Ectodermal cell (in vitro differentiated cells): ENCODE measurements at regions not wholly inside any gene's neighbourhood (a gene's known extent, or its start where the extent isn't known, plus 50 kb on each side); places are given as distances from the start of the nearest gene placed in this dataset.

Experiments
- H3K27ac ChIP-seq: 2 replicates; pipeline ENCODE4 v1.7.0; 2013; ENCODE audit warnings: mild to moderate bottlenecking, low read depth, low read length; ENCODE audit not compliant: insufficient read depth, poor library complexity, severe bottlenecking
- H3K27me3 ChIP-seq: 2 replicates; pipeline ENCODE4 v1.7.0; 2013; ENCODE audit warnings: mild to moderate bottlenecking, low read length; ENCODE audit not compliant: insufficient read depth, control insufficient read depth, poor library complexity, severe bottlenecking
- H3K36me3 ChIP-seq: one replicate; pipeline ENCODE4 v1.7.0; 2013; ENCODE audit warnings: low read length; ENCODE audit not compliant: control insufficient read depth, insufficient read depth
- H3K4me1 ChIP-seq: one replicate; pipeline ENCODE4 v1.7.0; 2013; ENCODE audit warnings: low read length; ENCODE audit not compliant: control insufficient read depth, insufficient read depth
- H3K4me3 ChIP-seq: 2 replicates; pipeline ENCODE4 v1.7.0; 2013; ENCODE audit warnings: low read depth, low read length, control low read depth; ENCODE audit not compliant: insufficient read depth
- H3K9me3 ChIP-seq: 2 replicates; pipeline ENCODE4 v1.7.0; 2013; ENCODE audit warnings: mild to moderate bottlenecking, low read length, moderate library complexity; ENCODE audit not compliant: control insufficient read depth
- WGBS, 2 experiments: methylation state at CpG; one replicate each; pipeline ENCODE4 v1.1.7; 2013; ENCODE audit warnings: missing lambda C conversion rate in 2 of 2; 5-methylcytosine and 5-hydroxymethylcytosine counted together

DNA sequence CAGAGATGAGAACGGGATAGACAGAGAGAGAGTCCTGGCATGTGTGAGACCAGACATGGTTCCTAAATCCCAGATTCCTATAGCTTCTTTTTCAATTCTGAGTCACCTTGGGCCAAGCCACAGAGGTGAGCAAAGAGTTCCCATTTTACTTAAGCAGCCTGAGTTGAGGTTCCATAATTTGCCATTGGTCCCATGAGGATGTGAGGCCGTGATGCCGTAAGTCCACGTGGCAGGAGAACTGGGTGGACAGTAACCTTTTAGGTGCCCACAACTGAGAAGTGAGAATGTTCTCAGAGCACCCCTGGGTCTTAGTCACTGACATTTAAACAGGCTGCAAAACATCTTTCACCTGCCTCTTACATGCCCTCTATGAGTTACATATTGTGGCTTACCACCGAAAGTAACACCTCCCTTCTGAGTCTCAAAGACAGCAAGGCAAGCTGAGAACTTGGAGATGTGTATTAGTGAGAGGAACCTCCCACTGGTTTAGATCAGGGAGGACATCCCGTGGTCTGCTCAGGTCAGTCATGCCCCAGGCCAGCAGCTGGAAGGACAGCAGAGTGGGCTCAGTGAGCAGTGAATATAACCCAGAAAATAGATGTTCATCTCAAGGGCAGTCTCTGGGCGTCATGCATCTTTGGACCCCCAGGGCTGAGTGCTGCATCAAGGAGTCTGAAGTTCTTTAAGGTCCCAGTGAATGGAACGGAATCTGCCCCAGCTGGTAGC lies 127.9 kb upstream of the LGALSL start:
- 93 to 94% methylated on average over 8 of the region's 8 CpGs for WGBS, 2 experiments
- Histone ChIP-seq H3K4me3 (no peak overlapping the region), H3K9me3 (no peaks in the 10 kb centered on the region), H3K27ac (no peak overlapping the region), H3K27me3 (no peaks in the 10 kb centered on the region), H3K4me1 (peaks cover 19% of the 10 kb centered on the region), H3K36me3 (no peaks in the 10 kb centered on the region)

DNA sequence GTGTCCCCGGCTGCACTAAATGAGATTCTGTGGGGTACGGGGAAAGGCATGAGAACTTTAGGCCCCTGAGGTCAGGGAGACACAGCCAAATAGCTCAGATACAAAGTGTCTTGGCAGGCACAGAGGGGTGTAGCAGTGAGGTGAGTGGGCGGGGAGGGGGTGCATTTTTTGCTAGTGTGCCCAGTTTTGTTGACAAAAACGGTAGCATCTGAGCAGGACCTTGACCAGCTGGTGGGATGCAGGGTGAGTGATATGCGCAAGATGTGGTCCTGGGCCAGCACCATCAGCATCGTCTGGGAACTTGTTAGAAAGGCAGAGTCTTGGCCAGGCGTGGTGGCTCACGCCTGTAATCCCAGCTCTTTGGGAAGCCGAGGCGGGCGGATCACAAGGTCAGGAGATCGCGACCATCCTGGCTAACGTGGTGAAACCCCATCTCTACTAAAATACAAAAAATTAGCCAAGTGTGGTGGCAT lies 127.3 kb upstream of the LGALSL start:
- Histone ChIP-seq H3K27me3 (no peaks in the 10 kb centered on the region), H3K36me3 (no peaks in the 10 kb centered on the region), H3K4me1 (peaks cover 25% of the 10 kb centered on the region), H3K4me3 (no peak overlapping the region), H3K27ac (no peak overlapping the region), H3K9me3 (no peaks in the 10 kb centered on the region)
- WGBS, 2 experiments = 90 to 96% methylated on average over 14 of the region's 14 CpGs

DNA sequence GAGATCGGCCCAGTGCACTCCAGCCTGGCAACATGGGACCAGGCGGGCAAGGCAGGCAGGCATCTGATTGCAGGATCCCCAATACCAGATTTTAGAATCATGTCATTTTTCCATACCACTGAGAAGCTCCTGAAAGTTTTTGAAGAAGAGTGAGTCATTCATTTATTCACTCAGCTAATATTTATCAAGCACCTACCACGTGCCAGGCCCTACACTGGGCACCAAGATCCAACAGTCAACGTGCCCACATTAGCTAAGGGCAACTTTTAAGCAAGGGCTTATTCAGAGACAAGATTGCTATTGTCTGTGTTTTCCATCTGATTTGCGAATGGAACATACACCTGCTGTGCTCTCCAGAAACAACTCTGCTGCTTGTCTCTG lies 126.8 kb upstream of the LGALSL start:
- no peak overlapping the region for H3K27ac ChIP-seq
- no peaks in the 10 kb centered on the region for H3K9me3 ChIP-seq
- H3K4me3 ChIP-seq = no peak overlapping the region
- 82 to 85% methylated on average over 5 of the region's 5 CpGs for WGBS, 2 experiments
- peaks cover 27% of the 10 kb centered on the region for H3K4me1 ChIP-seq
- H3K36me3 ChIP-seq = no peaks in the 10 kb centered on the region
- no peaks in the 10 kb centered on the region for H3K27me3 ChIP-seq

DNA sequence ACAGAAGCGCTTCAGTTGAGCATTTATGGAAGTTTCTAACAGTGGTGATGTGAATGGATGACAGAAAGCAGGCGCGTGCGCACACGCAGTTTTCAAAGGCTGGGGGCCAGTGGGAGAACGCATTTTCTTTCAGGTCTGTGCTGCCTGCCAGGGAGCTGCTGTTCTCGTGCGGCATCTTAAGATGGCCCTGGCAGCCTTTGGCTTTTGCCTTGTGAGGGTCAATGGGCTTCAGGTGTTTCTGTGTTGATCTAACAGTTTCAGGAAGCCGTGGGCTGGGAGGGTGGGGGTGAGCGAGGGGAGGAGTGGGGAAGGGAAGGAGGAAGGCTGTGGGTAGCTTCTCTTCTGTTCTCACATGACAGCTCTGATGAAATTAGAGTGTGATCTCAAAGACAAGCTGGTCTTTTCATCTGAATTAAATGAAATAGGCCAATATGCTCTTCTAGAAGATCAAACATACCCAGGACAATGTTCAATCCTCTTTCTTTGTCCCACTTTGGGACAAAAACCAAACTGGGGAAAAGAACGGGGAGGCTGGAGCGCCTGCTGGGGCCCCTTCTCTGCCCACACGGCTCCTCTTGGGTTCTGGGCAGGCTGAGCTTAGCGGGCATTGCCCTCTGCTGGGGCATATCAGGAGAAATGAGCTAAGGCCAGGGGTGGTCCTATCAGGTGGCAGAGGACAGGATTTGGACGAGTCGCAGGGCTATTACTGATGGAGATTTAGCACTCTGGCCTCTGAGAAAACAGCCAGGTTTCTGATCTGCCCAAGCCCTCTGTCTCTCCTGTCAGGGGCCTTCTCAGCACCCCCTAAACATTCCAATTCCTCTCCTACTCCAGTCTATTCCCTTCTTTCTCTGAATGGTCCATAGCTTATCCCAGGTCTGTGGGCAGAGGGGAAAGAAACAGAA lies 126.2 kb upstream of the LGALSL start:
- 79 to 81% methylated on average over 16 of the region's 16 CpGs for WGBS, 2 experiments

DNA sequence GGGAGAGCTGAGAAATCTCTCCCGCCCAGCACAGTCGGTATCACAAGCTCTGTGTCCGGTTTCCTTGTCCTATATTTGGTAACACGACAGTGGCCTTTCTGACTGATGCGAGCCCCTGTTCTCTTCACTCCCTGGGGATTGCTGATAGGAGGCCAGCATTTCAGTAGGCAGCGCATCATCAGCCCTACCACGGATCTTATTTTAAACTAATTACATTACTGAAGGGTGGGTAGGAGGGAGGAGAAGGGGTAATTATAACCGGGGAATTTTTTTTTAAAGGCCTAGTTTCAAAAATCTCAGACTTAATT lies 125.6 kb upstream of the LGALSL start:
- Histone ChIP-seq H3K36me3 (no peaks in the 10 kb centered on the region), H3K4me1 (peaks cover 24% of the 10 kb centered on the region), H3K9me3 (no peaks in the 10 kb centered on the region), H3K4me3 (no peak overlapping the region), H3K27me3 (no peaks in the 10 kb centered on the region), H3K27ac (no peak overlapping the region)
- WGBS, 2 experiments = 84 to 85% methylated on average over 5 of the region's 8 CpGs

More for the DNA sequence above, 126.2 kb upstream of the LGALSL start:
- no peak overlapping the region for H3K27ac ChIP-seq
- H3K27me3 ChIP-seq = no peaks in the 10 kb centered on the region
- peaks cover 24% of the 10 kb centered on the region for H3K4me1 ChIP-seq
- H3K9me3 ChIP-seq = no peaks in the 10 kb centered on the region
- no peaks in the 10 kb centered on the region for H3K36me3 ChIP-seq
- no peak overlapping the region for H3K4me3 ChIP-seq

DNA sequence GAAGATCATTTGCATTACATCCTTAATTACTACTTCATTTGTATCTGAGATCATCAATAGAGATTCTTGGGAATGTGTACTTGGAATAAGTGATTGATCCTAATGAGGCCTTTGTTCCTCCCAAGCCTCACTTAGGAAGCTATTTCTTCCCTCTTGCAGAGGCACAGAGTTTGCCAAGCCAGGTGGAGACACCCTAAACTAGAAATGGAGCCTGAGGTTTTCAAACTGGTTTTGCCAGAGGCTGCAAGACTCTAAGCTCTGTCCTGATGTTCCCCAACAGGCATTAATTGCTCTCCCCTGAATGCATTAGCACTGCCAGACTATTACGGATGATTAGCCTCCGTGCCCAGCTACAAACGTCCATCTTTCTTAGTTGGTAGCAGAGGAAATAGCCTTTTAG lies 125.2 kb upstream of the LGALSL start:
- no peaks in the 10 kb centered on the region for H3K9me3 ChIP-seq
- H3K36me3 ChIP-seq = no peaks in the 10 kb centered on the region
- no peaks in the 10 kb centered on the region for H3K27me3 ChIP-seq
- no peak overlapping the region for H3K4me3 ChIP-seq
- H3K27ac ChIP-seq = no peak overlapping the region
- H3K4me1 ChIP-seq = peaks cover 24% of the 10 kb centered on the region
- 88 to 92% methylated on average over 3 of the region's 3 CpGs for WGBS, 2 experiments

- WGBS, 2 experiments = 83 to 89% methylated on average over 2 of the region's 2 CpGs
- no peaks in the 10 kb centered on the region for H3K9me3 ChIP-seq
- no peaks in the 10 kb centered on the region for H3K36me3 ChIP-seq
- H3K4me1 ChIP-seq = peaks cover 24% of the 10 kb centered on the region
- H3K27me3 ChIP-seq = no peaks in the 10 kb centered on the region
- no peak overlapping the region for H3K27ac ChIP-seq
- no peak overlapping the region for H3K4me3 ChIP-seq
Measured at GRCh38 chr2:64329848-64330247, 124.1 kb upstream of the LGALSL start.

GRCh38 chr2:64330281-64331113 lies 123.5 kb upstream of the LGALSL start:
- Histone ChIP-seq H3K27ac (no peak overlapping the region), H3K4me1 (peaks cover 24% of the 10 kb centered on the region), H3K27me3 (no peaks in the 10 kb centered on the region), H3K4me3 (no peak overlapping the region), H3K36me3 (no peaks in the 10 kb centered on the region), H3K9me3 (no peaks in the 10 kb centered on the region)
- WGBS, 2 experiments = 26 to 29% methylated on average over 10 of the region's 10 CpGs

DNA sequence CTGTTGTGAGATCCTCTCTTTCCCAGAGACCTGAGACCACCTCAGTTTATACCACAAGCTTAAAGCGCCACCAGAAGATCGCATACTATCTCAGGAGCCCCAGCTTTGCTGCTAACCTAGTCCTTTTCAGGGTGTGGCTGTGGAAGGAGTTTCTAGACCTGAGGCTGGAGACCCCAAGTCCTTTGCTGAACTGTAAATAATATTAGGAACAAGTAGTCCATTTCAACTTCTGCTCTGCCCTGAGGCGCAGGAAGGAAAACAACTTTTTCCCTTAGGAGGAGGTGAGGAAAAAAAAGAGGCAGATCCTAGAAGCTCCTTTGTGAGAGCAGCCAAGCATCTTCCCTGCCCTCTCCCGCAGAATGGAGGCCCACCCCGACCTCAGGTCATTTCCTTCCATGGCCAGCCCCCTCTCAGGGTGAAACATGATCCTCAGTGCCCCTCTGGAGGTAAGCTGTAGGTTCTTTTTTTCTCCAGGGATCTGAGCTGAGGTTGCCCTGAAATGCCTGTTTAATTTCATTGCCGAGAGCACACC lies 122.8 kb upstream of the LGALSL start:
- no peaks in the 10 kb centered on the region for H3K27me3 ChIP-seq
- H3K27ac ChIP-seq = no peak overlapping the region
- H3K9me3 ChIP-seq = no peaks in the 10 kb centered on the region
- WGBS, 2 experiments = 23 to 25% methylated on average over 6 of the region's 6 CpGs
- H3K36me3 ChIP-seq = no peaks in the 10 kb centered on the region
- no peak overlapping the region for H3K4me3 ChIP-seq
- peaks cover 24% of the 10 kb centered on the region for H3K4me1 ChIP-seq
